Uterus (tissue), 2 donors: ENCODE measurements at regions not wholly inside any gene's neighbourhood (a gene's known extent, or its start where the extent isn't known, plus 50 kb on each side); places are given as distances from the start of the nearest gene placed in this dataset.

Experiments used
- CTCF ChIP-seq, 4 experiments: fragments of 200-600 bp in 2 of 4; fragments of 450-650 bp in 2 of 4; sonication (generic) in 2 of 4; IDR thresholded peaks; one replicate each; pipeline ENCODE4 v1.5.1; 2016 to 2019; ENCODE audit warnings: antibody characterized with exemption in 4 of 4, mild to moderate bottlenecking in 2 of 4, moderate library complexity in 1 of 4
- POLR2A ChIP-seq, 2 donors: fragments of 450-650 bp; IDR thresholded peaks; one replicate each; pipeline ENCODE4 v1.6.1; 2016; ENCODE audit warnings: antibody characterized with exemption in 2 of 2, mild to moderate bottlenecking in 1 of 2, moderate library complexity in 1 of 2

GRCh38 chr15:38115121-38115520 lies 137.5 kb upstream of the SPRED1 start:
- TF ChIP-seq CTCF (IDR thresholded peaks at IDR 0.05) = no peak
- no peak for TF ChIP-seq POLR2A (IDR thresholded peaks at IDR 0.05)
